Sciatic nerve (tissue), 2 donors: ENCODE measurements at regions not wholly inside any gene's neighbourhood (a gene's known extent, or its start where the extent isn't known, plus 50 kb on each side); places are given as distances from the start of the nearest gene placed in this dataset.

Experiments used
- ATAC-seq: fragments of 200-7000 bp; cut with Tn5 transposase; one replicate; pipeline ENCODE4 v1.9.1; 2020; ENCODE audit warnings: mild to moderate bottlenecking, moderate library complexity
- DNase-seq: peaks from one replicate; pipeline ENCODE4 v3.0.0-alpha.2; 2020; ENCODE audit warnings: low spot score
- intact Hi-C: fragments of 100-400 bp; cut with DNase I; formaldehyde crosslinking; loops from one replicate; pipeline ENCODE4 v1.14.2; 2022
- donor health status: DM: no; HTN: no; CAD: no.
- donor health status: DM: no; HTN: no; CAD: no.

- no peak for DNase-seq
- intact Hi-C loops, result no loop called here
- ATAC-seq, result no peak
These were observed 1596.9 kb downstream of the PLA2G4A start for GRCh38 chr1:188425687-188426086.

GRCh38 chr1:188426561-188426960 is 1597.8 kb downstream of the PLA2G4A start:
- intact Hi-C loops, result no loop called here
- ATAC-seq, result no peak
- no peak for DNase-seq

- intact Hi-C loops, result no loop called here
- ATAC-seq (no peak), DNase-seq (no peak)
These were observed 1598.9 kb downstream of the PLA2G4A start for GRCh38 chr1:188427642-188428041.

GRCh38 chr1:188429386-188429785 is 1600.6 kb downstream of the PLA2G4A start:
- intact Hi-C loops, result no loop called here
- no peak for DNase-seq
- ATAC-seq, result no peak

GRCh38 chr1:188432427-188432826 is 1603.7 kb downstream of the PLA2G4A start:
- intact Hi-C loops, result no loop called here
- ATAC-seq (no peak), DNase-seq (no peak)

- DNase-seq (no peak), ATAC-seq (no peak)
- intact Hi-C loops, result no loop called here
These were observed 1604.7 kb downstream of the PLA2G4A start for GRCh38 chr1:188433425-188433824.

GRCh38 chr1:188444526-188444925 is 1615.8 kb downstream of the PLA2G4A start:
- intact Hi-C loops, result no loop called here
- no peak for ATAC-seq

GRCh38 chr1:188462837-188463236 is 1634.1 kb downstream of the PLA2G4A start:
- no peak for ATAC-seq
- intact Hi-C loops, result no loop called here

More at GRCh38 chr1:188444526-188444925, 1615.8 kb downstream of the PLA2G4A start:
- no peak for DNase-seq

GRCh38 chr1:188463919-188464318 is 1635.2 kb downstream of the PLA2G4A start:
- no peak for ATAC-seq
- intact Hi-C loops, result no loop called here
- DNase-seq, result no peak

More at GRCh38 chr1:188462837-188463236, 1634.1 kb downstream of the PLA2G4A start:
- no peak for DNase-seq

- ATAC-seq (no peak), DNase-seq (no peak)
- intact Hi-C loops, result no loop called here
These were observed 1637.8 kb downstream of the PLA2G4A start for GRCh38 chr1:188466539-188466938.

GRCh38 chr1:188476606-188477005 is 1647.9 kb downstream of the PLA2G4A start:
- ATAC-seq (no peak), DNase-seq (no peak)
- intact Hi-C loops, result no loop called here

GRCh38 chr1:188489336-188490112 is 1660.8 kb downstream of the PLA2G4A start:
- intact Hi-C loops, result no loop called here
- no peak for ATAC-seq
- no peak for DNase-seq

GRCh38 chr1:188496506-188496905 is 1667.8 kb downstream of the PLA2G4A start:
- ATAC-seq, result no peak
- no peak for DNase-seq
- intact Hi-C loops, result no loop called here

- intact Hi-C loops, result no loop called here
- ATAC-seq (no peak), DNase-seq (no peak)
These were observed 1668.3 kb downstream of the PLA2G4A start for GRCh38 chr1:188497020-188497419.

GRCh38 chr1:188499690-188500089 is 1670.9 kb downstream of the PLA2G4A start:
- ATAC-seq, result no peak
- intact Hi-C loops, result no loop called here
- no peak for DNase-seq

GRCh38 chr1:188514917-188515316 is 1686.2 kb downstream of the PLA2G4A start:
- ATAC-seq (no peak), DNase-seq (no peak)
- intact Hi-C loops, result no loop called here

GRCh38 chr1:188517139-188517538 is 1688.4 kb downstream of the PLA2G4A start:
- intact Hi-C loops, result no loop called here
- DNase-seq (no peak), ATAC-seq (no peak)

GRCh38 chr1:188551176-188551575 is 1722.4 kb downstream of the PLA2G4A start:
- DNase-seq, result no peak
- intact Hi-C loops, result no loop called here
- no peak for ATAC-seq

- DNase-seq (no peak), ATAC-seq (no peak)
- intact Hi-C loops, result no loop called here
These were observed 1728.3 kb downstream of the PLA2G4A start for GRCh38 chr1:188557053-188557452.

- ATAC-seq (no peak), DNase-seq (no peak)
- intact Hi-C loops, result no loop called here
These were observed 1754.3 kb downstream of the PLA2G4A start for GRCh38 chr1:188582911-188583532.

GRCh38 chr1:188584119-188584518 is 1755.4 kb downstream of the PLA2G4A start:
- DNase-seq (no peak), ATAC-seq (no peak)
- intact Hi-C loops, result no loop called here
